Inflammatory macrophage treated with lipopolysaccharide for 4 hours (primary cell): ENCODE measurements at regions not wholly inside any gene's neighbourhood (a gene's known extent, or its start where the extent isn't known, plus 50 kb on each side); places are given as distances from the start of the nearest gene placed in this dataset.
"Not testable (repeated sequence)": the region's sequence is repeated elsewhere in the genome, so short reads cannot be mapped to it uniquely, and the experiment has no call there.

Experiments
- DNase-seq: peaks from one replicate; pipeline ENCODE4 v3.0.0-alpha.2; 2020

- DNase-seq: no peak
Observed at GRCh38 chr19:20482721-20483120, 82.9 kb downstream of the ZNF737 start.

- DNase-seq: no peak
Observed at GRCh38 chr19:20481736-20482135, 83.8 kb downstream of the ZNF737 start.

GRCh38 chr19:20479483-20479882, 86.1 kb downstream of the ZNF737 start:
- no peak for DNase-seq

- no peak for DNase-seq
Observed at GRCh38 chr19:20478936-20479335, 86.6 kb downstream of the ZNF737 start.

GRCh38 chr19:20472854-20473253, 92.7 kb downstream of the ZNF737 start:
- DNase-seq: no peak

GRCh38 chr19:20471431-20471830, 94.2 kb downstream of the ZNF737 start:
- DNase-seq: no peak

- DNase-seq: no peak
Observed at GRCh38 chr19:20470345-20471135, 95.0 kb downstream of the ZNF737 start.

GRCh38 chr19:20466638-20466990, 99.0 kb downstream of the ZNF737 start:
- not testable (repeated sequence) for DNase-seq

GRCh38 chr19:20465922-20466637, 99.5 kb downstream of the ZNF737 start:
- DNase-seq: not testable (repeated sequence)

GRCh38 chr19:20453425-20453935, 112.1 kb downstream of the ZNF737 start:
- DNase-seq: no peak

- DNase-seq: no peak
Observed at GRCh38 chr19:20444202-20444885, 121.2 kb downstream of the ZNF737 start.

- not testable (repeated sequence) for DNase-seq
Observed at GRCh38 chr19:20432266-20432842, 133.2 kb downstream of the ZNF737 start.

- DNase-seq: no peak
Observed at GRCh38 chr19:20431826-20432225, 133.8 kb downstream of the ZNF737 start.

GRCh38 chr19:20423381-20424197, 142.0 kb downstream of the ZNF737 start:
- DNase-seq: peak; percentile 66

- DNase-seq: no peak
Observed at GRCh38 chr19:20422216-20423205, 143.1 kb downstream of the ZNF737 start.

- DNase-seq: no peak
Observed at GRCh38 chr19:20416661-20417060, 148.9 kb downstream of the ZNF737 start.

GRCh38 chr19:20414120-20414519, 151.5 kb downstream of the ZNF737 start:
- no peak for DNase-seq

- DNase-seq: no peak
Observed at GRCh38 chr19:20413705-20414104, 151.9 kb downstream of the ZNF737 start.

- no peak for DNase-seq
Observed at GRCh38 chr19:20412846-20413245, 152.7 kb downstream of the ZNF737 start.

GRCh38 chr19:20397292-20397691, 168.3 kb downstream of the ZNF737 start:
- no peak for DNase-seq

GRCh38 chr19:20388706-20389225, 176.8 kb downstream of the ZNF737 start:
- no peak for DNase-seq
